ENCODE measurements at regions not wholly inside any gene's neighbourhood (a gene's known extent, or its start where the extent isn't known, plus 50 kb on each side); places are given as distances from the start of the nearest gene placed in this dataset.

GRCh38 chr3:153110041-153110440 lies 52.0 kb upstream of the RAP2B start:
- H3K9ac ChIP-seq (ENCODE audit: low read depth in 2 of 2, low read length in 2 of 2), result no peak overlapping the region
- no peaks in the 10 kb centered on the region for H3K9me3 ChIP-seq
- TF ChIP-seq CTCF (IDR thresholded peaks at IDR 0.05), result no peak
- H3K36me3 ChIP-seq, result no peaks in the 10 kb centered on the region
- H3K4me3 ChIP-seq, result no peak overlapping the region
- no peak overlapping the region for H3K27ac ChIP-seq
- no peaks in the 10 kb centered on the region for H3K27me3 ChIP-seq
- intact Hi-C loops (cut with DNase I), result no loop called here
- DNase-seq, result no peak
- H3K4me1 ChIP-seq, result no peaks in the 10 kb centered on the region

- intact Hi-C loops (cut with DNase I), result no loop called here
- DNase-seq, result no peak
These were observed 51.0 kb upstream of the RAP2B start for GRCh38 chr3:153111016-153111415.

More at GRCh38 chr3:153111016-153111415, 51.0 kb upstream of the RAP2B start:
- Histone ChIP-seq H3K4me3 (no peak overlapping the region), H3K27me3 (no peaks in the 10 kb centered on the region), H3K9me3 (no peaks in the 10 kb centered on the region), H3K4me1 (no peaks in the 10 kb centered on the region), H3K9ac (ENCODE audit: low read depth in 2 of 2, low read length in 2 of 2) (no peak overlapping the region), H3K36me3 (no peaks in the 10 kb centered on the region), H3K27ac (no peak overlapping the region)
- TF ChIP-seq CTCF (IDR thresholded peaks at IDR 0.05), result no peak
